ENCODE measurements at regions not wholly inside any gene's neighbourhood (a gene's known extent, or its start where the extent isn't known, plus 50 kb on each side); places are given as distances from the start of the nearest gene placed in this dataset.
A peak's percentile ranks its signal among the peaks of the same experiment; 100 is the strongest.

DNA sequence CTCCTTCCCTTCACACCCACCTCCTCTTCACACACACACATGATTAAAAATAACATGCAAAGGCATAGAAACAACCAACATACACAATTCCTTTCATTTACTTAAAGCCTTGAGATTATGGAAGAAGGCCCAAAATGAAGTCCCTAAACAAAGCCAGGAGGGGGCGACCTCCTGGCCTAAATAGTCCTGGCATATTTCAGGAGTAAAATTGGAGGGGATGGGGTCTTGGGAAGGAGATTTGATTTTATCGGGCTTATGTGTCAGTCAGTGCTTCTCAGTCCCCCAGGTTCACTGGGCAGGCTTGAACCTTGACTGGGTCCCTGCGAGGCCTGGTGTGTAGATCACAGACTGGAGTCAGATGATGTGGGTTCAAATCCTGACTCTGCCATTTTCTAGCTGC lies 266.4 kb downstream of the SAMD5 start:
- no peak for TF ChIP-seq EZH2 (IDR thresholded peaks at IDR 0.05; ENCODE audit: borderline replicate concordance, low read length)
- TF ChIP-seq, protein P1, sequence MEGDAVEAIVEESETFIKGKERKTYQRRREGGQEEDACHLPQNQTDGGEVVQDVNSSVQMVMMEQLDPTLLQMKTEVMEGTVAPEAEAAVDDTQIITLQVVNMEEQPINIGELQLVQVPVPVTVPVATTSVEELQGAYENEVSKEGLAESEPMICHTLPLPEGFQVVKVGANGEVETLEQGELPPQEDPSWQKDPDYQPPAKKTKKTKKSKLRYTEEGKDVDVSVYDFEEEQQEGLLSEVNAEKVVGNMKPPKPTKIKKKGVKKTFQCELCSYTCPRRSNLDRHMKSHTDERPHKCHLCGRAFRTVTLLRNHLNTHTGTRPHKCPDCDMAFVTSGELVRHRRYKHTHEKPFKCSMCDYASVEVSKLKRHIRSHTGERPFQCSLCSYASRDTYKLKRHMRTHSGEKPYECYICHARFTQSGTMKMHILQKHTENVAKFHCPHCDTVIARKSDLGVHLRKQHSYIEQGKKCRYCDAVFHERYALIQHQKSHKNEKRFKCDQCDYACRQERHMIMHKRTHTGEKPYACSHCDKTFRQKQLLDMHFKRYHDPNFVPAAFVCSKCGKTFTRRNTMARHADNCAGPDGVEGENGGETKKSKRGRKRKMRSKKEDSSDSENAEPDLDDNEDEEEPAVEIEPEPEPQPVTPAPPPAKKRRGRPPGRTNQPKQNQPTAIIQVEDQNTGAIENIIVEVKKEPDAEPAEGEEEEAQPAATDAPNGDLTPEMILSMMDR (conservative IDR thresholded peaks at IDR 0.05 in 1 of 2, IDR thresholded peaks at IDR 0.05 in 1 of 2; ENCODE audit: extremely low read depth in 1 of 2, insufficient read depth in 1 of 2, low read depth in 1 of 2, low read length in 2 of 2) = peak; percentile 24 to 25

Measured in mammary epithelial cell (primary cell).